Globus pallidus (tissue), 1 donor: ENCODE measurements at regions not wholly inside any gene's neighbourhood (a gene's known extent, or its start where the extent isn't known, plus 50 kb on each side); places are given as distances from the start of the nearest gene placed in this dataset.

Experiments
- DNase-seq: peaks from one replicate; pipeline ENCODE4 v3.0.0-alpha.2; 2015; ENCODE audit warnings: low spot score

DNA sequence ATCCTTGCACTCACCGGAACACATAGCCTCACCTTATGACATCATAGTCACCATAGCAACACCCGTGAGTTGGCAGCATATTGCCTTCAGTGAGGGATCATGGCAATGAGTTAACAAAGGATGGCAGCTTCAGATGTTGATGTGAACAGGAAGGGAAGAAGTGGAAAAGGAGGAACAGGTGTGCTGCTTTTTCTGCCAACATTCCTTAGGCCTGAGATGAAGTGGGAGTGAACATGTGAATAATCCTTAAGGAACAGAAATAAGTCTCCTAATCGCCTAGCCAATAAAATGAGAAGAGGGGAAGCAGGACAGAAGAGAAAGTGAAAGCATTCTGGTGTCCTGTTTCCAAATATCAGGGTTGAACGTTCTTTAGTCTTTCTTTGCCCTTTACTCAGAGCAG is 360.0 kb downstream of the BRINP1 start:
- DNase-seq: no peak

DNA sequence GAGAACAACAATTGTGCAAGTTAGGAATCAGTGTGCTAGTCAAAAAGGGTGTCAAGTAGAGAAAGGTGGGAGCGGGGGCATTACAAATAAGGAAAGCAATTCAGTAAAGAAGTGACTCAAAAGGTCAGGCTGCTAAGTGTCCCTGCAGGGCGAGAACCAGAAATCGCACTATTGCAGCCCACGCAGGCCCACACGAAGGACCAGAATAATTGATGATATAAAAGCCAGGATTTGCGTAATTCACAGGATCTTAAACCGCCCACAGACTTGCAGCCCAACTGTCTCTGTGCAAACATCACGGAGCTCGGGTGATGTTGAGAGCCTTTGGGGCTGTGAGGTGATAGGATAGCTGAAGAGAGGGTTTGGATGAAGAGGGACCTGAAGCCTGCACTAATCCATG is 349.0 kb downstream of the BRINP1 start:
- DNase-seq: no peak

DNA sequence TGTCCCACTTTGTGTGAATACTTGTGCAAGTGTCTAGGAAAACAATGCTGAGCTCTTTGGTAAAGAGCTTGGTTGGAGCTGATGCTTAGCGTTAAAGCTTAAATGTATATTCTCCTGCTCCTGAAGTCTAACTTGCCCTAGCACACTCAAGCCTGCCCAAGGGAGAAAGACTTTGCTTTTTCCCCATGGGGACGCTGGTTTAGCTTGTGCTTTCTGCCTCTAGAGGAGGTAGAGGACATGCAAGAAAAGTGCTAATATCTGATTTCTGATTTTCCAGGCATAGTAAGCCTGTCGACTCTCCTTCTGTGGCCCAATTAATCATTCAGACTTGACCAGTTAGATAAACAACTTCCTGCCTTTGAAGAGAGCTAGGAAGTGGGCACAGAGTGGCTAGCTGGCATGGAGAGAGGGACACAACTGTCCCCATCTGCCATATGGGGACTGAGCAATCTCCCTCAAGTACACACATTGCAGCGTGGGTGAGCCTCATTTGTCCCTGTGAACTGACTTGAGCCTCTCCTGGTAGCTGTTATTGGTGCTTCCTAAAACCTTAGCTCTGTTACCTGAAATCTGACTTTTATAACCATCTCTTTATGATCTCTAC is 348.4 kb downstream of the BRINP1 start:
- no peak for DNase-seq

DNA sequence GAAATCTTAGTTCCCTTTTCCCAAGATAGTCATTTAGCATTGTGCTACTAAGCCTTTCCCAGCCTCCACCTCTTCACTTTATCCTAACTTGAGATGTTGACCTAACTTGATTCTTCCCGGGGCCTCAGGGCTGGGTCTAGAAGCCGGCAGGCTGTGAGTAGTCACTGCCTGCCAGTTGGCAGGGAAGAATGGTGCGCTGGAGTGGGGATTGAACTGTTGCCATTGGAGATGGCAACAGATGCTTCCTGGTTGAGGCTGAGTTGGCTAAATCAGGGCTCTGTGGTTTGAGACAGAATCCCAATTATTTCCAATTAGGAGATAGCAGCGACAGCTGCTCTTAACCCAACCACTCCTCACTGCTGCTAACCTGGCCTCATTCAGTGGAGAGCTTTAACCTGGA is 343.1 kb downstream of the BRINP1 start:
- peak; percentile 55 for DNase-seq

DNA sequence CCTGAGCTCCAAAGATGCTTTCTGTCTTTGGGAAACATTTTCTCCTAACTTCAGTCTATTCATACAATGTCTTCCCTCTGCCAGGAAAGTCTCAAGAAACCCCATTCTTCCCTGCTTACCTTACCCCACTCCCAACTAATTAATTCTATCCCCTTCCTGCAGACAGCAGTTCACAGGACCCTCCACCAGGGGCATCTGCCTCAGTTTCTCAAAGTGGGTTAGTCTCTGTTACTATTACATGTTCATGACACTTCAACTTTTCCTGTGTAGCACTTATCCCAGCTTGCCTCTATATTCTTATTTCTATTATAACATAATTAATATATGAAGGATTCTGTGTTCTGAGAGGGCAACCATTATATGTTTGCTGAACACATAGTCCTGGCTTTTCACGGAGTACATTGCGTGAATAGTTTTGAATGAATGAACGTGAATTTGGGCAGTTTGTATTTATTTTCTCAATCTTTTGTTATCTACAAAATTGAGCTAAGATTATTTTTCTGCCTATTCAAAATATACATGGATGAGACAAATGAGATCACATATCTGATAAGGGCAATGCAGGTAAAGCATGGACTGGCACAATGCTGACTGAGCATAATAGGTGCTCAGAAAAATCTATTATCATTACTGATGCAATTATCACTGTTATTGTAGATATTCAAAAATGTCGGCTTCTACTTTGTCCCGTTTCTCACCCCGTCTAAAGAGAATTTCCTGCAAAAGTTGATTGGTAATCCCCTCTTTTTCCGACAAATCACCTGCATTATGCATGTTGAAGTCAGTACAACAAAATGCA is 341.1 kb downstream of the BRINP1 start:
- DNase-seq: no peak

DNA sequence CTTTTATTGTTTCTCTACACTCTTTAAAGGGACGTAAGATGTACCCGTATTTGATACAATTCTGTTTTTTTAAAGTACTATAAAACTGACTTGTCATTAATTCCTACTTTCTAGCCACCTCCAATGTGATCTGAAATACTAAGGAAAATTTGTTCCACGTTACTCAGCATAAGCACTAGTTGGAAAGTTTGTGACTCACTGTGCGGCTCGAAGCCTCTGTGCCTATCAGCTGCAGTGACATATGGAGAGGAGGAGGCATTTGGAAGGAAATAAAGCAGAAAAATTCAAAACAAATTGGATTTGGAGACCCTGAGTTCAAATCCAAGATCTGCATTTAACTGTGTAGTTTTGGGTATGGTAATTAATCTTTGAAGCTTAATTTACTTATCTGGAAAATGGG is 339.3 kb downstream of the BRINP1 start:
- no peak for DNase-seq

DNA sequence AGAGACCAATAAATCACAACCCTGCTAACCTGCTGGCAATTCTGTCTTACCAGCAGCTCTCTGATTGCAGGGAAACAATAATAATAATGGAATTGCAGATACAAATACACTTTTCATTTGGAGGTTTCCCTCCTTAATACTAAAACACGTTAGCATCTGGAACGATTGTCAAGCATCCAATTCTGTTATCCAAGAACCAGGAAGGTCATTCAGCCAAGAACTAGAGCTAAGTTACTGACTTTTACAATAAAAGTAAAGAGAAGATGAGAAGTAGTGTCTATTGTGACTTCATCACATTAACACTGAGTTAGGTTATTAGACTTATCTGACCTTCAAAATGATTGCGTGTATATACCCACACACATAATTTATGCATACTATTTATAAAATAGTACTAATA is 335.6 kb downstream of the BRINP1 start:
- no peak for DNase-seq

DNA sequence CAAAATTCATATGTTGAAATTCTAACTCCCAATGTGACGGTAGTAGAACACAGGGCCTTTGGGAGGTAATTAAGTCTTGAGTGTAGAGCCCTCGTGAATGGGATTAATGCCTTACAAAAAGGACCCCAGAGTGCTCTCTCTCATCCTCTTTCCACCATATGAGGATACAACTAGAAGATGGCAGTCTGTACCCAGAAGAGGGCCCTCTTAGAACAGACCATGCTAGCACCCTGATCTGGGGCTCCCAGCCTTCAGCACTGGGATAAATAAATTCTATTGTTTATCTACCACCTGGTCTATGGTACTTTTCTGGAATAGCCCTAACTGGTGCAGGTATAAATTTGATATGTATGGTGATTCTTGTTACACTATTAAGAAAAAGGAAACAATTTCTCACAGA is 332.3 kb downstream of the BRINP1 start:
- no peak for DNase-seq

DNA sequence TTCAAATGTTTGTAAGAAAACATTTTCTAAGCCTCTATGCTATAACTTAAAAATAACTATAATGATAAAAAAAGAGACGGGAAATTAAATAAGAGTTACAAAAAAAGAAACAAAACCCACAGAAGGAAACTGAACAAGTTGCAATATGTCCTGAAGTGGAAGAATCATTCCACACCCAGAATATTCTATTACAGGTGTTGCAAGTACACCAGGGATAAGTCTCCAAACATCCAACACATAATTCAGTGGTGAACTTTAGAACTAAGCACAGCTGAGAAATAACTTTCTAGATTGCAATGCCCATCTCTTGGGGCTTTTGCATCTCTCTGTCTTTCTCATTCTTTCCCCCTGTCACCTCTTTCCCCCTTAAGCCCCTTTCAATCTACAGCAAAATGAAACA is 325.2 kb downstream of the BRINP1 start:
- DNase-seq: no peak

DNA sequence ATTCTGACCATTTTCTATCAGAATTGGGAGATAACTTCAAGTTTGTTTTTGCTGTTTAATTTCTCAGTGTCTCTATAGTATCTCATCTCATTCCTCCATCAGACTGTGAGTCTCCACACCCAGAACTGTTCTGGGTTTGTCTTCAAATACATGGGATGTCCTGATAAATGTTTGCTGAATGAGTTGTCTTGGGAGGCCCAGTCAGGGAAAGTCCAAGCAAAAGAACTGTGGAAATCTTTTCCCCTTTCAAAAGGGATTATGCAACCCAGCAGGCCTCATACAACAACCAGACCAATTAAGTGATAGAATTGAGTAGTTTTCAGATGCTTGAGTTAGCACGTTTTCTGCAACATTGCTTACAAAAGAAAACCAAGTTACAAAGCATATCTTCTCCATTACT is 324.4 kb downstream of the BRINP1 start:
- no peak for DNase-seq

DNA sequence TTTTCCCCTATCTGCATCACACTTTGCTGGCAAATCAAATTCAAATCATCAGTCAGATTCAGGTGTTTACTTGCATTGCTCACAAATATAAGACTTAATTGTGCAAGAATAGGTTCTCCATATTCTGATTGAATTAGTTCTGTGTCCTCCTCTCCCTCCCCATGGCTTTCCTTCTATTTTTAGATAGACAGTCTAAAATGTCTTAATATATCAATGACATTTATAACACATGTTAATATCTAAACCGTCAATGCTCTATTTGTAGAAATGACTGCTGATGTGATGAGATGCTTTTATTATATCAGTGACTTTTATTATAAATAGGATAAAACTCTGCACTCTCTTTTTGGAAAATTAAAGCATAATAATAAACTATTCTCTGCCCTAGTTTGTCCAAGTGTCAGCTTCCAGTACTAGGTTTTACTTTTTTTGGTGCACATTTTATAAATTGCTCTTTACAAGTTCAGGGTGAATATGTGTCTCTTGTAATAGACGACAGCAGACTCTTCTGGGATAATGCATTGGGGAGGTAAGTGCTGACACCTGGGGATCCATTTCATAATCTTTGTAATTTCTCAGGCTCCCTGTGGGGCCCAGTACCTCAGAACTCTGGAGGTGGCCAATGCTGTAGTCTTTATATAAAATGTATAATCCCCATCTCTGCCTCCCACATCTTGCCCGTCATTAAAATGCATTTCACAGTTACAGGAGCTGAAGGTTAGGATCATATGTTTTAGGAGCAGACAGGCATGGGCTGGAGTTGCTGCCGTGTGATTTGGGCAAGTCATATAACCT is 321.5 kb downstream of the BRINP1 start:
- no peak for DNase-seq

DNA sequence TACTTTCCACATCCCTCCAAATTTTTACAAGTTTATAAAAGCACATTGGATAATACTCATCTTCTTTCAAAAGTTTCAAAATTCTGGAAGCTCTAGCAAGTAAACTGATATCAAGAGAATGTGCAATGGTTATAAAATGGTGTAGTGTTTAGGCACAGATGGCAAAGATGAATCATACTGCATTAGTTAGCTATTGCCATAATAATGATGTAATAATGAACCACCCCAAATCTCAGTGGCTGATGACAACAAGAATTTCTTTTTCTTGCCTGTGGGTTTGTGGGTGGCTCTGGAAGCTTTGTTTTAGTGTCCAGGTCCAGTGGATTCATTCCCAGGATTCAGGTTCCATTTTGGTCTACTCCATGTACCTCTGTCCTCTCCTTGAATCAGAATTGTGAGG is 319.0 kb downstream of the BRINP1 start:
- no peak for DNase-seq

DNA sequence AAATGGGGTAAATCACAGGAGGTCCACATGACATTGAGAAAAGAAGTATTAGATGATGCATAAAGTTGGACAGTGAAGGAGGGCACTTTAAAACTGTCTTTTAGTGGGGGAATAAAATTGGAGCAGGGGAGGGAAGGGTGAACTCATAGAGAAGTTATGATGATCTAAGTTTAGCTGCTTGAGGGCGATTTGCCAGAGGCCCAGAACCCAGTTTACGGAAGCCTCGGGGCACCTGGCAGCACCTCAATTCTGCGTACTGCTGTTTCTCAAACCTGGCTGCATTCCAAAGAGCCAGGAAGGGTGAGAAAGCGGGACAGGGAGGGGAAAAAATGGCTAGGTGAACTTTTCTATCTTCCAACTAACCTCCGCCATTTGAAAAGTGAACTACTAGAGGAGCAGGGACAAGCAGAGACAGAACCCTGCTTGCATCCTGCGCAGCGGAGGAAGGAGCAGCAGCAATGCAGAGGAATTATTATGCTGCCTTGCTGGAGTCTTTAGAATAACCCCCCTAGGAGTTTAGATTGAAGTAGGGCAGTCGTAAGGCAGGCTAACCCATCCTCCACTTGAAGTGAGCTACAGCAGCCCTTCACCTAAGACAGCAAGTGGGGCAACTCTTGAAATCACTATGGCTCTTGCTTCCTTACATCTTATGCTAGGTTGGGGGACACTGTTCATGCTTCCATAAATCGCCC is 316.8 kb downstream of the BRINP1 start:
- no peak for DNase-seq

DNA sequence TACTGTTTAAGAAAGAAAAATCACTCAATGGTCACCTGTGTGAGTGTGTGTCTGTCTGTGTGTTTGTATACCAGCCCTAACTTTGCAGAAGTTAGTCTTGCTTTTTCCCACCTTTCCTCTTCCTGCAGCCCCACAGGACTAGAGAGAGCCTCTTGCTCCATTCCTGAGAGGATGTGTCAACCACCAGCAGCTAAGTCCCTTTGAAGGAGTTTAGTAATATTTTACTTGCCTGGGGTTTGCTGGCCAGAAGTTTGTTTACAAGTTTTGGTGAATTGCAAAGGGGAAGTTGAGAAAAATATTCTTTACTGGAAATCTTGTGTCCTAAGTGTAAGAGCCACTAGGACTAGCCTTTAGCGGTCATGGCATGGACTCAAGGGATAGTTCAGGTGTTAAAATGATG is 316.2 kb downstream of the BRINP1 start:
- no peak for DNase-seq

DNA sequence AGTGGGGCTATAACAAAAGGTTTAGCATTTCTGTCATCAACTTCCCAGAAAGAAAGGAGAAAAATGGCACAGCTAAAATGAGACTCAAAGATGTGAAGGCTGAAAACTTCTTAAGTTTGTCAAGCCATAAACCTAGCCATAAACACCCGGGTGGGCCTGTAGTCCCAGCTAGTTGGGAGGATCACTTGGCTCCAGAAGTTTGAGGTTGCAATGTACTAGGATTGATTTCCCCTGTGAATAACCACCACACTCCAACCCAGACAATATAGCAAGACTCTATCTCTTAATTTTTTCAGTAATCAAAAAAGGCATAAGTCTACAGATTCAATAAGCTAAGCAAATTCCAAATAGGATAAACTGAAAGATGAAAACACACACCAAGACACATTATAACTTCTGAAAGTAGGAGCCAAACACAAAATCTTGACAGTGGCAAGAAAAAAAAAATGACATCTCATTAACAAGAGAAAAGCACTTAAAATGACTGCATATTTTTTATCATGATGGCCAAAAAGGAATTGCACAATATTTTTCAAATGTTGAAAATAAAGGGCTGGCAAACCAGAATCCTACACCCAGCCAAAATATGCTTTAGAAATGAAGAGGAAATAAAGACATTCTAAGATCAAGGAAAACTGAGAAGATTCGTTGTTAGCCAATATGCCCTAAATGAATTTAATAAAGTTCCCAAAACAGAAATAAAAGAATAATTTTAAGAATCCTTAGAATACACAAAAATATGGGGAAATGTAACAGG is 308.4 kb downstream of the BRINP1 start:
- no peak for DNase-seq

DNA sequence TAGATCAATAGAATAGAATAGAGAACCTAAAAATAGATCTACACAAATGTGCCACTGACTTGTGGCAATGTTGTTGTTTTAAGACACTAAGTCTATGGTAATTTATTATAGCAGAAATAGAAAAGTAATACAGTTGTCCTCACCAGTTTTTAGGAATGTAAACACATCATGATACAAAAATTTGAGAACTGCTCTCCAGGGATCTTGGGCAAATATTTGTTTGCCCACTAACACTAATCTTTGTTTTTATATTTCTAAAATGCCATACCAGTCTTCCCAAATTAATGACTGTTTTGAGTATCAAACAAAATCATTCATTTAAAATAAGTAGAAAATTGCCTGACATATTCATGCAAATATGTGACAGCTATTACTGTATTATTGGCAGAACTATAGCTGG is 297.6 kb downstream of the BRINP1 start:
- no peak for DNase-seq

DNA sequence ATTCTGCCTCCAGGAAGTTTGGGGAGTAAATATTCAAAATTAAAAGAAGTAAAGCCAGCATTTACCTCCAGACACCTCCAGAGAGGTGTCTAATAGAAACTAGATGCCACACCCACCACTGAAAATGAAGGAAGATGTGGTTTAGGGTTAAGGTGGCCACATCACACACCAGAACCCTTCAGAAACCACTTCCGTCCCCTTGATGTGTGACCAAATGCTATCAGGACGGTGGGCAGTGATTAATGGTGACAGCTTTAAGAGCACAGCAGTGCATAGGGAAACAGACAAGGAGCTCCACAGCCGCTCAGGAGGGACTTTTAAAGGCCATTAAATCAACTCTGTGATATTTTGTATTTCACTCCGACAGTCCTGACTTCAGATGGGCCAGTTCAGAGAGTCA is 295.2 kb downstream of the BRINP1 start:
- no peak for DNase-seq

DNA sequence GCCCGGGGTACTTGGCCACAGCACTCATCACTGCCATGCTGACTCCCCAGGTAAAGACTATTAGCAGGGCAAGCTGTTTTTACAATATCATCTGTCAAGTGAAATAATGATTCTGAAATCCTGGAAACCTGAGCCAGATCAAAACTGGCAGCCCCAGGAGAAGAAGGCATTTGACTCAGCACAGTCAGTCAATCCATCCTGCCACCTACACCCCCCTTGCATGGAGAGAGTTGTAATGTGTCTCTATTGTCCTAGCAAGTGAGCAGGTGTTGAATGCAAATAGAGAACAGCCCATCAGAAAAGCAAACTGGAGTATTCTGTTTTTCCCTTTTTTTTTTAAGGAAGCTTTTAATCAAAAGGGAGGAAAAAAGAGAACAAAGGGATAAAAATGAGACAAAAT is 291.2 kb downstream of the BRINP1 start:
- no peak for DNase-seq

DNA sequence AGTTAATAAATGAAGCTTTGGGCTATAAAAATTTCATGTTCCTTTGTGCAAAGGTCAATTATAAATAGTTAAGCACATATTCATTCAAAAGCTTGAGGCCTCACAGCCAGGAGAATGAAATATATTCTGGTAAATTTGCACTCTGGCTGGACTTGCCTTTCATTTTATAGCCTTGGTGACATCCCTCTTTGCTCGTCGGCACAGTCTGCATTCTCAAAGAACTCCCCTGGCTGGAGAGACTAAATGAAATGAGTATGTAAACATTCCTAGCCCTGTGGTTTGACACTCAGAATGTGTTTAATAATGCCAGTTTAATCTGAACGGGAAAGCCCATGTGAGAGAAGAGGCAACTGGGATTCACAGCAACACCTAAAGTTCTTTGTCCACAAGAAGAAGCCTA is 285.6 kb downstream of the BRINP1 start:
- no peak for DNase-seq

DNA sequence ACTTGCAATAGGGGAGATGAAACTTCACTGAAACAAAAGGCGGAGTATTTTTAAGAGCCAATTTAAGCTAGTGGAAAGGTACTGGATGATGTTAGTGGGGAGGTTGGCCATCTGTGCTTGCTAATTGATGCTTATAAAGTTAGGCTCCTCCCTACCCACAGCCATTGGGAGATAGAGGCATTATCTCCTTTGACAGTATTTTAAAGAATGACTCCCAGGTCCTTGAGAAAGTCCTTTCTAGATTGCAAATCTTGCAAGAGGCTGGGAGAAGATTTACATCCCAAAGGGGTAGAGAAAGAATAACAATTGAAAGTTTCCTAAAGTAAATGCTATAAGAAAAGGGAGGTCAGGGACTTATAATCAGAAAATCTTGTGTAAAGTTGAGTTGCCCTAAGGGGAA is 282.6 kb downstream of the BRINP1 start:
- DNase-seq: no peak

DNA sequence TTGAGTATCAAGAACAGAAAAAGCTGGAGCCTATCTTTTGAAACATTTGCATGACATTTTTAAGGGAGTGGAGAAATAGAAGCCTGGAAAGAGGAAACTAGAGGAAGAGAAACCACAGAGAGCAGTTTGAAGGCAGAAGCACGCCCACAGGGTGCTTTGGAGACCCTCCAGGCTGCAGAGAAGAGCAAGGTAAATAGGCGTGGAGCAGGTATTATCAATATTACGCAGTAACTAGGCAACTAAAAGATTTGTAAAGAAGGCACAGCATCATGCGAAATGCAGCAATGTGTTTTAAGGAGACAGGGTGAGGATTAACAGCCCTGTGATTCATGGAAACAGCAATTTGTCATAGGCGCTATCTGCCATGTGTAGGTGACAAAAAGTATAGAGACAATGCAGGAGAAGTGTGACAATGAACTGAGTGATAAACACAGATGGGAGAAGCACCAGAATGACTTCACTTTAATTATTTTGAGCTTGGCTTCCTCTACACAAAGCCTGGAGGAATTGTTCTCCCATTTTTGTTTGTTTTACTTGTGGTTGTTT is 281.2 kb downstream of the BRINP1 start:
- no peak for DNase-seq

DNA sequence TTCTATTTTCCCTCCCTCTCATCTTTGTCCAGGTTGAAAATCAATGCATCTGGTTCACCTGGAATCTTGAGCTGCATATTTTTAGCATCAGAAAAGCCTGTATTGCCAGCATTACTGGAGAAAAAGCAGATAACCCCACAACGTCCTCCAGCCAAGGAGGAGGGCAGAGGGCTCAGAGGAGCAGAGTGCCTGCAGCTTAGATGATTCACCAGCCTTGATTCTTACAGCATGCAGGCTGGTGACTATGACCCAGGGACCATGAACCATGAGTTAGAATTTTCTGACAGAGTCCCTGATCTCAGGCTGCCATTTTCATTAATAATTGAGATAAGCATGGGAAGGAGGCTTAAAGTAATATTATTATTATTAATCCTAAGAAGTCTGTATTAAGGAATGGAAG is 278.2 kb downstream of the BRINP1 start:
- DNase-seq: no peak
